ENCODE measurements at regions not wholly inside any gene's neighbourhood (a gene's known extent, or its start where the extent isn't known, plus 50 kb on each side); places are given as distances from the start of the nearest gene placed in this dataset.

DNA sequence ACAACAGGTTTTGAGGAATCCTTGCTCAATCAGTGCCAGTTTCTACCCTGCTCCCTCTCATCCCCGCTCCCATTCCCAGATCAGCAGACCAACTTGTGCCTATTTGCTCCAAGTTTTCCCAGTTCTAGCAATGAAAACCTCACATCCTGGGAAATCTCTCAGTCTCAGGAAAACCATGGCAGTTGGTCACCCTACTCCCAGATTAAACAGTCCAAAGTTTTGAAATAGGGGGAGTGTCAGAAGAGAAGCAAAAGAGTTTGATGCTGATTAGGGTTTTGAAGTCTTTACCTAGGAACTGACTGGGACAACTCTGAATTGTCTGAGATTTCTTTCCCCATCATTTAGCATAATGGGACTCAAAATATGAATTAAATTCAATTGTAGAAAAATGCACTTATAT, 95.8 kb upstream of the ARID2 start:
- no peak for TF ChIP-seq CTCF (conservative IDR thresholded peaks at IDR 0.05; ENCODE audit: low read depth, low read length)
- no peak overlapping the region for H3K4me3 ChIP-seq (ENCODE audit: low read depth, low read length)
- DNase-seq (ENCODE audit: low read depth): no peak

- TF ChIP-seq CTCF (conservative IDR thresholded peaks at IDR 0.05; ENCODE audit: low read depth, low read length): no peak
- H3K4me3 ChIP-seq (ENCODE audit: low read depth, low read length): no peak overlapping the region
- no peak for DNase-seq (ENCODE audit: low read depth)
These were observed 95.1 kb upstream of the ARID2 start for GRCh38 chr12:45634273-45634917.

GRCh38 chr12:45637242-45637641, 92.3 kb upstream of the ARID2 start:
- H3K4me3 ChIP-seq (ENCODE audit: low read depth, low read length): no peak overlapping the region
- DNase-seq (ENCODE audit: low read depth): no peak
- TF ChIP-seq CTCF (conservative IDR thresholded peaks at IDR 0.05; ENCODE audit: low read depth, low read length): no peak

DNA sequence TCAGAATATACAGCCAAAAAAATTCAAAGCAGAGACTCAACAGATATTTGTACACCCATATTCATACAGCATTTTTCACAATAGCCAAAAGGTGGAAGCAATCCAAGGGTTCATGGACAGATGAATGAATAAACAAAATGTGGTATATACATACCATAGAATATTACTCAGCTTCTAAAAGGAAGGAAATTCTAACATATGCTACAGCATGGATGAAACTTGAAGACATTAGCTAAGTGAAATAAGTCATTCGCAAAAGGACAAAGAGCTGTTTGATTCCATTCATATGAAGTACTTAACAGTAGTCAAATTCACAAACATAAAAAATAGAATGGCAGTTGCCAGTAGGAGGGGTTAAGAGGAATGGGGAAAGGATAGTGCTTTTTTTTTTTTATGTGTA, 91.8 kb upstream of the ARID2 start:
- DNase-seq (ENCODE audit: low read depth): peak; percentile 84
- TF ChIP-seq CTCF (conservative IDR thresholded peaks at IDR 0.05; ENCODE audit: low read depth, low read length): no peak
- H3K4me3 ChIP-seq (ENCODE audit: low read depth, low read length): no peak overlapping the region

DNA sequence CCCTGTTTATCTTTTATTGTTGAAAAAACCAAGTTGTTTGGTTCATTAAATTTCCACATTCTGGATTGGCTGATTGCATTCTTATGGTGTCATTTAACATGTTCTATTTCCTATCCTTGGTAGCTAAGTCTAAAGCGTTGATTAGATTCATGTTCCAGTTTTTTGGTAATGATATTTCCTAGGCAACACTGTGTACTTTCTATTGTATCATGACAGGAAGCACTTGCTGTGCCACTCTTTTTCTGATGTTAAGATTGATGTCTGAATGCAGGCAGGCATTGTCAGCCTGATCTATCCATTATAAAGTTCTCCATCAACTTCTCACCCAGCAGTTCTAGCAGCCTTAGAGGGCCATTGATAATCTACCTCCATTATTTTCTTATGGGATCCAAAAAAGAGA, 91.1 kb upstream of the ARID2 start:
- DNase-seq (ENCODE audit: low read depth): no peak
- no peak for TF ChIP-seq CTCF (conservative IDR thresholded peaks at IDR 0.05; ENCODE audit: low read depth, low read length)
- no peak overlapping the region for H3K4me3 ChIP-seq (ENCODE audit: low read depth, low read length)

- TF ChIP-seq CTCF (conservative IDR thresholded peaks at IDR 0.05; ENCODE audit: low read depth, low read length): no peak
- DNase-seq (ENCODE audit: low read depth): peak; percentile 65
- H3K4me3 ChIP-seq (ENCODE audit: low read depth, low read length): no peak overlapping the region
These were observed 85.0 kb upstream of the ARID2 start for GRCh38 chr12:45644541-45644940.

GRCh38 chr12:45646851-45647581, 82.5 kb upstream of the ARID2 start:
- DNase-seq (ENCODE audit: low read depth): no peak
- no peak for TF ChIP-seq CTCF (conservative IDR thresholded peaks at IDR 0.05; ENCODE audit: low read depth, low read length)
- no peak overlapping the region for H3K4me3 ChIP-seq (ENCODE audit: low read depth, low read length)
